AG04450 (cell line): ENCODE measurements at regions not wholly inside any gene's neighbourhood (a gene's known extent, or its start where the extent isn't known, plus 50 kb on each side); places are given as distances from the start of the nearest gene placed in this dataset.

ENCODE experiments used
- CTCF ChIA-PET: fragments of 300-600, 350-600 bp; formaldehyde crosslinking; extraction: SDS; loops from one replicate; lab custom pipeline; 2022; ENCODE audit warnings: antibody characterized with exemption, inconsistent platforms; lab: Charles Lee
- POLR2A ChIA-PET: fragments of 350-600 bp; formaldehyde crosslinking; extraction: SDS; loops from one replicate; lab custom pipeline; 2021; ENCODE audit warnings: antibody characterized with exemption, inconsistent platforms; lab: Yijun Ruan, JAX
- DNase-seq: peaks from one replicate; pipeline ENCODE4 v3.0.0-alpha.2; 2011; ENCODE audit warnings: low read depth, low spot score
- H3K27ac ChIP-seq: one replicate; pipeline ENCODE4 v1.5.1; 2012; ENCODE audit warnings: low read depth, low read length, control low read depth
- H3K27me3 ChIP-seq: one replicate; pipeline ENCODE4 v1.6.0; 2012; ENCODE audit warnings: low read length; ENCODE audit not compliant: control insufficient read depth, insufficient read depth
- H3K4me3 ChIP-seq: 2 replicates; pipeline ENCODE4 v1.5.1; 2011; ENCODE audit warnings: mild to moderate bottlenecking, low read depth, low read length, control low read depth
- H3K9me3 ChIP-seq: 2 replicates; pipeline ENCODE4 v1.5.1; 2012; ENCODE audit warnings: low read length; ENCODE audit not compliant: control insufficient read depth, insufficient read depth
- TF ChIP-seq, protein P1 (sequence below): IDR thresholded peaks from 2 replicates; pipeline ENCODE4 v1.5.1; 2011; ENCODE audit warnings: low read depth, low read length, control low read depth, inconsistent platforms

DNA sequence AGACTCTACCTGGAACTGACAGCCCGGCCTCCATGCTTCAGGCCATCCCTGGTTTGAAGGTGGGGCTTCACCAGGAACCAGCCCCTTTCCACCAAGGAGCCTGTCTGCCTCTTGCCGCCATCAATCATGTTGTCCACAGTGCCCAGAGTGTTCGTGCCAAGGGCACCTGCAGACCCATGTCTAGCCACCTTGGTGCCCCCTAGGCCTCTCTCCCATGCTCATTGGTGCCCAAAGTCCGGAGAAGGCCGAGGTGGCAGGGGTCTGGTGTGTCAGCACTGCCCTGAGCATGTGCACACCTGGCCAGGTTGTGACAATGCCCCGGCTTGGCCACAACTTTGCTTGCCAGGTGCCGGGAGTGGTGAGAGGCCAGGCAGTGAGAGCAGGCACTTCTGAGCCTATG, 114.8 kb downstream of the COPS8 start:
- H3K27ac ChIP-seq: peak overlapping the region; percentile 97

DNA sequence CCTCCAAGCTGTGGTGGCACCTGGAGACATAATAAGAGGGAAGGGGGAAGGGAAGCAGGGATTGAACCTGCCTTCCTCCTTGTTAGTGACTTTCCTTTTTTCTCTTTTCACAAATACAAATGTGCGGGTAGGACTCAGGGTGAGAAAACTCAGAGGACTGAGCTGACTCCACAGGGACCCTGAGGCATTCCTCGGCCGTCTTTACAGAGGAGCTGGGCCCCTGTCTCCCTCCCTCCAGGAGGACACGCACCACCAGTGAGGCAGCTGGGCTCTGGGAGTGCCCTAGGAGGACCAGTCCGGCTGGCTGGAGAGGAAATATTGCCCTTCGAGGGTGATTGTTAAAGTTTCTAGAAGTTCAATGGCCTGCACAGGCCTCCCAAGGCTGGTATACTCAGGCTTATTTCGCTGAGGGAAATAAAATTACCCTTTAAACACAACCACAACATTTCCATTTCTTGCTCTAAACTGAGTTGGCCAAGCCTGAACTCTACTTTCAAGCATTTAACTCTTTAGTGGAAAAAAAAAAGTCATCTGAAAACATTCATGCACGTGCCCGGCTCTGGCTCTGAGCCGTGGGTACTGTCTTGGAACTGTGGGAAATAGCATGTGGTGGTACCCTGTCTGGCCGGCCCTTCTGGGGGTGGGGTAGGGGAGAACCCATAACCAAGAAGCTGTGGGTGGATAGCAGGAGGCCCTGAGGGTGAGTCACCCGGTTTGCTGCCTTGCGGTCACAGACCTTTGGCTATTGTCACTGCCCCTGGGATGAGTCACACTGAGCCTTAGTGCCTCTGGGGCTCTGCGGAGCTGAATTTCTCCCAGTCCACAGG, 116.0 kb downstream of the COPS8 start:
- no peak overlapping the region for H3K4me3 ChIP-seq
- peak overlapping the region; percentile 89 for H3K27ac ChIP-seq
- peaks cover 5% of the 10 kb centered on the region; the same call in 1 of the 2 replicates for H3K9me3 ChIP-seq
- DNase-seq: no peak
- H3K27me3 ChIP-seq: no peaks in the 10 kb centered on the region
- ChIA-PET CTCF (interaction anchor here (1.0 to 2.5 kb wide), 3 partner anchors 80 to 371 kb away, joined by 4 to 10 read pairs (median 5); no protein-coding TSS in a partner anchor), POLR2A (interaction anchor here (0.6 to 1.8 kb wide), 8 partner anchors 17 to 255 kb away, joined by 3 to 9 read pairs (median 4); no protein-coding TSS in a partner anchor)
- TF ChIP-seq, protein P1, sequence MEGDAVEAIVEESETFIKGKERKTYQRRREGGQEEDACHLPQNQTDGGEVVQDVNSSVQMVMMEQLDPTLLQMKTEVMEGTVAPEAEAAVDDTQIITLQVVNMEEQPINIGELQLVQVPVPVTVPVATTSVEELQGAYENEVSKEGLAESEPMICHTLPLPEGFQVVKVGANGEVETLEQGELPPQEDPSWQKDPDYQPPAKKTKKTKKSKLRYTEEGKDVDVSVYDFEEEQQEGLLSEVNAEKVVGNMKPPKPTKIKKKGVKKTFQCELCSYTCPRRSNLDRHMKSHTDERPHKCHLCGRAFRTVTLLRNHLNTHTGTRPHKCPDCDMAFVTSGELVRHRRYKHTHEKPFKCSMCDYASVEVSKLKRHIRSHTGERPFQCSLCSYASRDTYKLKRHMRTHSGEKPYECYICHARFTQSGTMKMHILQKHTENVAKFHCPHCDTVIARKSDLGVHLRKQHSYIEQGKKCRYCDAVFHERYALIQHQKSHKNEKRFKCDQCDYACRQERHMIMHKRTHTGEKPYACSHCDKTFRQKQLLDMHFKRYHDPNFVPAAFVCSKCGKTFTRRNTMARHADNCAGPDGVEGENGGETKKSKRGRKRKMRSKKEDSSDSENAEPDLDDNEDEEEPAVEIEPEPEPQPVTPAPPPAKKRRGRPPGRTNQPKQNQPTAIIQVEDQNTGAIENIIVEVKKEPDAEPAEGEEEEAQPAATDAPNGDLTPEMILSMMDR: no peak

More for the DNA sequence above, 114.8 kb downstream of the COPS8 start:
- peaks cover 5% of the 10 kb centered on the region; the same call in 1 of the 2 replicates for H3K9me3 ChIP-seq
- H3K27me3 ChIP-seq: no peaks in the 10 kb centered on the region
- ChIA-PET CTCF (no interaction called here), POLR2A (interaction anchor here (2.1 to 2.3 kb wide), 2 partner anchors 22 to 58 kb away, joined by 5 read pairs; no protein-coding TSS in a partner anchor)
- H3K4me3 ChIP-seq: no peak overlapping the region
- TF ChIP-seq, protein P1: no peak
- no peak for DNase-seq

DNA sequence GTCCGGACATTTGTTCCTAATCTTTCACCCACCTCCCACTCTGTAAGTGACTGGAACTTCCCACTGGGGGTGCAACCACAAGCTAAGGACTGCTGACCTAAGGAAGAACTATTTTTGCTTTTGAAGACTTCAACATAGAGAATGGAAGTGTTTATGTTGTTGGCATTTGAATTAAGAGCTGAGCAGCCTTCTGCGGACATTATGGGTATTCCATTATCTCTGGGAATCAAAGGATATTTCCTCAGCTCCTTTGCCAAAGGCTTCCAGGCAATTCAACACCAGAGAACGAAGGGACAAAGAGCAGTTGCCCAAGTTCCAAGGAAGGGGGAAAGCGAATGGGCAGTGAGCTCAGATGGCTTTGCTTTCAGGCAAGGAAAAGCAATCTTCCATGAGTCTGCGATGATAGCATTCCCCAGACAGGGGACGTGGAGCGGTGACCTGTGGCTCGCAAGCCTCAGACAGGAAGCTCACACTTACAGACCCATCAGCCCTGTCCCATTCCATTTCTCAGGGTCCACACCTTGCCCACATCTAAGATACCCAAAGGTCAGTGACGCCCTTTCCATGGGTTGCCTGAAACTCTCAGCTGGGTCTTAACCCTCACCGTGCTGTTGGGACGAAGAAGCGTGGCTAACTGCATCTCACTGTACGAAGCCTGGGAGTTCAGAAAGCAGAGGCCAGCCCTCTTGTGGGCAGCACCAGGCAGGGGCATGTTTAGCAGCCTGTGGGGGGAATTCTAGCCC, 116.8 kb downstream of the COPS8 start:
- TF ChIP-seq, protein P1: no peak
- H3K9me3 ChIP-seq: peaks cover 5% of the 10 kb centered on the region; the same call in 1 of the 2 replicates
- ChIA-PET CTCF (interaction anchor here (1.0 to 2.5 kb wide), 4 partner anchors 37 to 370 kb away, joined by 4 to 10 read pairs (median 6); no protein-coding TSS in a partner anchor), POLR2A (interaction anchor here (0.6 to 1.8 kb wide), 8 partner anchors 18 to 254 kb away, joined by 3 to 9 read pairs (median 4); no protein-coding TSS in a partner anchor)
- H3K27me3 ChIP-seq: no peaks in the 10 kb centered on the region
- H3K27ac ChIP-seq: peak overlapping the region; percentile 89
- no peak overlapping the region for H3K4me3 ChIP-seq
- DNase-seq: no peak

DNA sequence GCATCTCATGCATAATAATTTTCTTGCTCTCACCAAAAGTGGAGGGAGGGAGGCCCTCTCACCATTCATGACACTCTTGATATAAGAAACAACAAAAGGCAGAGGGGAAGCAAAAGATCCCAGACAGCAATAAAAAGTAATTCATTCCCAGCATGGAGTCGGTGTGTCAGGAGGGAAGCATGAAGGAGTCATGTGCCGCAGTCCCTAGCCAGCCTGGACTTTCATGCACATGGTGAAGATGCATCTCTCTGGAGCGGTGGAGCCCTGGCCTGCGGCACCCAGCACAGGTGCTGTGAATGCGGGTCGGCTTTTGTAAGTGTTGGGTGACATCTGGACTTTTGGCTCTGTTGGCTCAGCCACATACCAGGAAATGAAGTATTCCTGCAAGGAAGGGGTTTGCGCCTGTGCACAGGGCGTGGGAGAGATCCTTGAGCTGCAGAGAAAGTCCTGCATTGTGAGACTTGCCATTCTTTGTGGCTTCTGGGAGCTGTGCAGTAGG, 119.4 kb downstream of the COPS8 start:
- Histone ChIP-seq H3K9me3 (peaks cover 5% of the 10 kb centered on the region; the same call in 1 of the 2 replicates), H3K27me3 (no peaks in the 10 kb centered on the region), H3K4me3 (no peak overlapping the region), H3K27ac (no peak overlapping the region)
- ChIA-PET CTCF (interaction anchor here (1.2 kb wide), 1 partner anchor 51 kb away, joined by 3 read pairs; no protein-coding TSS in a partner anchor), POLR2A (no interaction called here)
- TF ChIP-seq, protein P1: no peak
- DNase-seq: no peak
